GM23248 (cell line): ENCODE measurements at regions not wholly inside any gene's neighbourhood (a gene's known extent, or its start where the extent isn't known, plus 50 kb on each side); places are given as distances from the start of the nearest gene placed in this dataset.

Experiments
- EZH2 ChIP-seq: fragments of 200-600 bp; sonication (generic); IDR thresholded peaks from 2 replicates; pipeline ENCODE4 v1.6.1; 2018; ENCODE audit warnings: antibody characterized with exemption, mild to moderate bottlenecking; ENCODE audit not compliant: insufficient read depth, poor library complexity, severe bottlenecking
- EZH2phosphoT487 ChIP-seq: fragments of 200-600 bp; sonication (generic); IDR thresholded peaks from 2 replicates; pipeline ENCODE4 v1.6.1; 2018; ENCODE audit warnings: antibody characterized with exemption, moderate library complexity, mild to moderate bottlenecking, low read depth; ENCODE audit not compliant: insufficient read depth

DNA sequence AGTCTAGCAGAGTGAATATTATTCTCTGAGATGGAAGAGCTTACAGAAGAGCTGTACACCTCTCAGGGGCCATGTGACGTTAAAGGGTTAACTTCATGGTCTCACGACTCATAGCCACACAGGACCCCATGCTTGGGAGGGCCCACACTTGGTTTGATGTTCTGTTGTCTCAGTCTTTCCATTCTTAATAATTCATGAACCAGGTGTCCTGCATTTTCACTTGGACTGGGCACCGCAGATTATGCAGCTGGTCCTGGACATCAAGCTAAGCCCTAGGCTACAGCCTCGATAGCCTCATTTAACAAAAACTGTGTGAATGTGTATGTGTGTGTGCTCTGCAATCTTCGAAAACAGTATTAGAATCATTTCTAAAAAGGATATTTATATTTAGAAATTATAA, 323.5 kb downstream of the PLK2 start:
- TF ChIP-seq EZH2phosphoT487 (no peak), EZH2 (no peak)
